ENCODE measurements at regions not wholly inside any gene's neighbourhood (a gene's known extent, or its start where the extent isn't known, plus 50 kb on each side); places are given as distances from the start of the nearest gene placed in this dataset.

- Histone ChIP-seq H3K27me3 (ENCODE audit: insufficient read depth in 3 of 3, low read length in 2 of 3) (no peaks in the 10 kb centered on the region), H3K4me3 (no peak overlapping the region), H3K4me1 (no peaks in the 10 kb centered on the region), H3K9me3 (no peaks in the 10 kb centered on the region), H3K27ac (no peak overlapping the region), H3K36me3 (ENCODE audit: insufficient read depth in 1 of 2, low read depth in 1 of 2) (no peaks in the 10 kb centered on the region)
- no peak for TF ChIP-seq CTCF (IDR thresholded peaks at IDR 0.05)
- intact Hi-C loops (cut with DNase I) = no loop called here
- WGBS, 3 donors = 73 to 85% (median 78%) methylated on average over 2 of the region's 2 CpGs
- no peak for DNase-seq
- ATAC-seq = no peak
These were observed 422.8 kb downstream of the SI start for GRCh38 chr3:164655462-164655861.

- Histone ChIP-seq H3K27me3 (ENCODE audit: insufficient read depth in 3 of 3, low read length in 2 of 3) (no peaks in the 10 kb centered on the region), H3K36me3 (ENCODE audit: insufficient read depth in 1 of 2, low read depth in 1 of 2) (no peaks in the 10 kb centered on the region), H3K27ac (no peak overlapping the region), H3K4me1 (no peaks in the 10 kb centered on the region), H3K9me3 (no peaks in the 10 kb centered on the region), H3K4me3 (no peak overlapping the region)
- intact Hi-C loops (cut with DNase I) = no loop called here
- ATAC-seq (no peak), DNase-seq (no peak)
- 71 to 84% (median 74%) methylated on average over 4 of the region's 4 CpGs for WGBS, 3 donors
- TF ChIP-seq CTCF (IDR thresholded peaks at IDR 0.05) = no peak
These were observed 437.2 kb downstream of the SI start for GRCh38 chr3:164641071-164641470.

GRCh38 chr3:164640591-164640990 lies 437.7 kb downstream of the SI start:
- Histone ChIP-seq H3K4me3 (no peak overlapping the region), H3K36me3 (ENCODE audit: insufficient read depth in 1 of 2, low read depth in 1 of 2) (no peaks in the 10 kb centered on the region), H3K27ac (no peak overlapping the region), H3K4me1 (no peaks in the 10 kb centered on the region), H3K9me3 (no peaks in the 10 kb centered on the region), H3K27me3 (ENCODE audit: insufficient read depth in 3 of 3, low read length in 2 of 3) (no peaks in the 10 kb centered on the region)
- ATAC-seq (no peak), DNase-seq (no peak)
- no peak for TF ChIP-seq CTCF (IDR thresholded peaks at IDR 0.05)
- intact Hi-C loops (cut with DNase I) = no loop called here

GRCh38 chr3:164620956-164621355 lies 457.3 kb downstream of the SI start:
- Histone ChIP-seq H3K4me1 (no peaks in the 10 kb centered on the region), H3K4me3 (no peak overlapping the region), H3K27me3 (ENCODE audit: insufficient read depth in 3 of 3, low read length in 2 of 3) (no peaks in the 10 kb centered on the region), H3K9me3 (no peaks in the 10 kb centered on the region), H3K27ac (no peak overlapping the region), H3K36me3 (ENCODE audit: insufficient read depth in 1 of 2, low read depth in 1 of 2) (no peaks in the 10 kb centered on the region)
- intact Hi-C loops (cut with DNase I) = no loop called here
- TF ChIP-seq CTCF (IDR thresholded peaks at IDR 0.05) = no peak
- DNase-seq (no peak), ATAC-seq (no peak)
- 67 to 87% (median 82%) methylated on average over 1 of the region's 1 CpG for WGBS, 3 donors

- H3K27ac ChIP-seq = no peak overlapping the region
- intact Hi-C loops (cut with DNase I) = no loop called here
- H3K4me3 ChIP-seq = no peak overlapping the region
- no peaks in the 10 kb centered on the region for H3K4me1 ChIP-seq
- ATAC-seq (no peak), DNase-seq (no peak)
- no peaks in the 10 kb centered on the region for H3K27me3 ChIP-seq (ENCODE audit: insufficient read depth in 3 of 3, low read length in 2 of 3)
- no peak for TF ChIP-seq CTCF (IDR thresholded peaks at IDR 0.05)
- H3K36me3 ChIP-seq (ENCODE audit: insufficient read depth in 1 of 2, low read depth in 1 of 2) = no peaks in the 10 kb centered on the region
- 53 to 56% (median 55%) methylated on average over 4 of the region's 4 CpGs for WGBS, 3 donors
- no peaks in the 10 kb centered on the region for H3K9me3 ChIP-seq
These were observed 457.9 kb downstream of the SI start for GRCh38 chr3:164620423-164620822.

Data from psoas muscle (tissue), 7 donors.